ENCODE measurements at regions not wholly inside any gene's neighbourhood (a gene's known extent, or its start where the extent isn't known, plus 50 kb on each side); places are given as distances from the start of the nearest gene placed in this dataset.

DNA sequence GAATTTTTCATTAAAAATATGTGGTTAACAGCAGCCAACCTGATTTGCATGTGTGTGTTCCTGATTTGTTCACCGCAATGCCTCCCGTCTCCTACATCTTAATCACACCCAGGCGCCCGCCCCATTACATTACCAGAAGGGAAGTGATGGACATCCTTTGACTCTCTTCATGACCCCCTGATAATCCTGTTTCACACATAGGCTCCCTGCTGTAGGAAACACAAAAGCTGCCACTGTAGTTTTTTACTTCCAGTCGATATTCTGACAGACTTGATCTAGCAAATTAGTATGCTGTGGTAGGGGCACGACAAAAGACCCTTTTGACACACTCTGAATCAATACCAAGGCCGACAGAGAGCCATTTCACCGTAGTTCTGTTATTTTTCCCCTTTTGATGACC is 287.8 kb upstream of the ISL1 start:
- TF ChIP-seq, protein P1, sequence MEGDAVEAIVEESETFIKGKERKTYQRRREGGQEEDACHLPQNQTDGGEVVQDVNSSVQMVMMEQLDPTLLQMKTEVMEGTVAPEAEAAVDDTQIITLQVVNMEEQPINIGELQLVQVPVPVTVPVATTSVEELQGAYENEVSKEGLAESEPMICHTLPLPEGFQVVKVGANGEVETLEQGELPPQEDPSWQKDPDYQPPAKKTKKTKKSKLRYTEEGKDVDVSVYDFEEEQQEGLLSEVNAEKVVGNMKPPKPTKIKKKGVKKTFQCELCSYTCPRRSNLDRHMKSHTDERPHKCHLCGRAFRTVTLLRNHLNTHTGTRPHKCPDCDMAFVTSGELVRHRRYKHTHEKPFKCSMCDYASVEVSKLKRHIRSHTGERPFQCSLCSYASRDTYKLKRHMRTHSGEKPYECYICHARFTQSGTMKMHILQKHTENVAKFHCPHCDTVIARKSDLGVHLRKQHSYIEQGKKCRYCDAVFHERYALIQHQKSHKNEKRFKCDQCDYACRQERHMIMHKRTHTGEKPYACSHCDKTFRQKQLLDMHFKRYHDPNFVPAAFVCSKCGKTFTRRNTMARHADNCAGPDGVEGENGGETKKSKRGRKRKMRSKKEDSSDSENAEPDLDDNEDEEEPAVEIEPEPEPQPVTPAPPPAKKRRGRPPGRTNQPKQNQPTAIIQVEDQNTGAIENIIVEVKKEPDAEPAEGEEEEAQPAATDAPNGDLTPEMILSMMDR (IDR thresholded peaks at IDR 0.05): no peak
- TF ChIP-seq POLR2AphosphoS5 (IDR thresholded peaks at IDR 0.05): no peak
- no peak for TF ChIP-seq POLR2A (IDR thresholded peaks at IDR 0.05)
